ENCODE measurements at regions not wholly inside any gene's neighbourhood (a gene's known extent, or its start where the extent isn't known, plus 50 kb on each side); places are given as distances from the start of the nearest gene placed in this dataset.

- intact Hi-C loops (cut with DNase I) = no loop called here
- DNase-seq = no peak
- no peaks in the 10 kb centered on the region for H3K9me3 ChIP-seq
- no peaks in the 10 kb centered on the region for H3K27me3 ChIP-seq
- no peak overlapping the region for H3K4me3 ChIP-seq
- ATAC-seq = no peak
- no peak overlapping the region for H3K27ac ChIP-seq
- H3K36me3 ChIP-seq = no peaks in the 10 kb centered on the region
- TF ChIP-seq CTCF (IDR thresholded peaks at IDR 0.05) = no peak
- no peaks in the 10 kb centered on the region for H3K4me1 ChIP-seq
Measured at GRCh38 chr2:139631966-139632365, 851.8 kb upstream of the NXPH2 start.

- Histone ChIP-seq H3K9me3 (no peaks in the 10 kb centered on the region), H3K4me3 (no peak overlapping the region), H3K4me1 (no peaks in the 10 kb centered on the region), H3K27me3 (no peaks in the 10 kb centered on the region), H3K36me3 (no peaks in the 10 kb centered on the region), H3K27ac (no peak overlapping the region)
- intact Hi-C loops (cut with DNase I) = no loop called here
- ATAC-seq = no peak
- no peak for TF ChIP-seq CTCF (IDR thresholded peaks at IDR 0.05)
- no peak for DNase-seq
Measured at GRCh38 chr2:139628931-139629330, 848.7 kb upstream of the NXPH2 start.

- Histone ChIP-seq H3K4me3 (no peak overlapping the region), H3K27ac (no peak overlapping the region), H3K27me3 (no peaks in the 10 kb centered on the region), H3K4me1 (no peaks in the 10 kb centered on the region), H3K36me3 (no peaks in the 10 kb centered on the region), H3K9me3 (no peaks in the 10 kb centered on the region)
- no peak for TF ChIP-seq CTCF (IDR thresholded peaks at IDR 0.05)
- intact Hi-C loops (cut with DNase I) = no loop called here
- DNase-seq (no peak), ATAC-seq (no peak)
Measured at GRCh38 chr2:139626128-139626527, 845.9 kb upstream of the NXPH2 start.

- H3K9me3 ChIP-seq = no peaks in the 10 kb centered on the region
- TF ChIP-seq CTCF (IDR thresholded peaks at IDR 0.05) = no peak
- ATAC-seq (no peak), DNase-seq (no peak)
- H3K27ac ChIP-seq = no peak overlapping the region
- intact Hi-C loops (cut with DNase I) = no loop called here
- H3K4me1 ChIP-seq = no peaks in the 10 kb centered on the region
- H3K36me3 ChIP-seq = no peaks in the 10 kb centered on the region
- H3K4me3 ChIP-seq = no peak overlapping the region
- no peaks in the 10 kb centered on the region for H3K27me3 ChIP-seq
Measured at GRCh38 chr2:139622691-139623090, 842.5 kb upstream of the NXPH2 start.

GRCh38 chr2:139617747-139618146, 837.6 kb upstream of the NXPH2 start:
- H3K27ac ChIP-seq = no peak overlapping the region
- H3K36me3 ChIP-seq = no peaks in the 10 kb centered on the region
- no peak for TF ChIP-seq CTCF (IDR thresholded peaks at IDR 0.05)
- H3K4me1 ChIP-seq = no peaks in the 10 kb centered on the region
- no peak for DNase-seq
- H3K27me3 ChIP-seq = no peaks in the 10 kb centered on the region
- no peak for ATAC-seq
- no peak overlapping the region for H3K4me3 ChIP-seq
- intact Hi-C loops (cut with DNase I) = no loop called here
- H3K9me3 ChIP-seq = no peaks in the 10 kb centered on the region

GRCh38 chr2:139613264-139613663, 833.1 kb upstream of the NXPH2 start:
- no peaks in the 10 kb centered on the region for H3K9me3 ChIP-seq
- intact Hi-C loops (cut with DNase I) = no loop called here
- H3K4me3 ChIP-seq = no peak overlapping the region
- no peaks in the 10 kb centered on the region for H3K27me3 ChIP-seq
- H3K36me3 ChIP-seq = no peaks in the 10 kb centered on the region
- no peaks in the 10 kb centered on the region for H3K4me1 ChIP-seq
- ATAC-seq (no peak), DNase-seq (no peak)
- TF ChIP-seq CTCF (IDR thresholded peaks at IDR 0.05) = no peak
- no peak overlapping the region for H3K27ac ChIP-seq

All from upper lobe of right lung (tissue), 1 donor.